Rectal smooth muscle tissue (tissue), 1 donor: ENCODE measurements at regions not wholly inside any gene's neighbourhood (a gene's known extent, or its start where the extent isn't known, plus 50 kb on each side); places are given as distances from the start of the nearest gene placed in this dataset.

Source experiments
- H3K27ac ChIP-seq: one replicate; pipeline ENCODE4 v1.7.0; 2013; ENCODE audit warnings: low read depth, low read length, inconsistent platforms
- H3K27me3 ChIP-seq: one replicate; pipeline ENCODE4 v1.7.0; 2013; ENCODE audit warnings: low read length; ENCODE audit not compliant: control insufficient read depth, insufficient read depth
- H3K36me3 ChIP-seq: one replicate; pipeline ENCODE4 v1.7.0; 2013; ENCODE audit warnings: low read length; ENCODE audit not compliant: control insufficient read depth, insufficient read depth
- H3K4me1 ChIP-seq: one replicate; pipeline ENCODE4 v1.7.0; 2013; ENCODE audit warnings: low read length; ENCODE audit not compliant: control insufficient read depth, insufficient read depth
- H3K4me3 ChIP-seq: one replicate; pipeline ENCODE4 v1.7.0; 2013; ENCODE audit warnings: low read length
- H3K9ac ChIP-seq: one replicate; pipeline ENCODE4 v1.7.0; 2013; ENCODE audit warnings: low read length

GRCh38 chr9:101795147-101795546, 56.7 kb upstream of the GRIN3A start:
- no peak overlapping the region for H3K9ac ChIP-seq
- no peaks in the 10 kb centered on the region for H3K36me3 ChIP-seq
- H3K27me3 ChIP-seq: no peaks in the 10 kb centered on the region
- H3K4me1 ChIP-seq: no peaks in the 10 kb centered on the region
- no peak overlapping the region for H3K27ac ChIP-seq
- H3K4me3 ChIP-seq: no peak overlapping the region

GRCh38 chr9:101792475-101792874, 54.0 kb upstream of the GRIN3A start:
- Histone ChIP-seq H3K27me3 (no peaks in the 10 kb centered on the region), H3K4me3 (no peak overlapping the region), H3K9ac (no peak overlapping the region), H3K4me1 (no peaks in the 10 kb centered on the region), H3K36me3 (no peaks in the 10 kb centered on the region), H3K27ac (no peak overlapping the region)

GRCh38 chr9:101791938-101792337, 53.5 kb upstream of the GRIN3A start:
- no peaks in the 10 kb centered on the region for H3K36me3 ChIP-seq
- H3K4me1 ChIP-seq: no peaks in the 10 kb centered on the region

GRCh38 chr9:101791533-101791932, 53.1 kb upstream of the GRIN3A start:
- Histone ChIP-seq H3K27me3 (no peaks in the 10 kb centered on the region), H3K9ac (no peak overlapping the region), H3K27ac (no peak overlapping the region), H3K4me3 (no peak overlapping the region), H3K4me1 (no peaks in the 10 kb centered on the region), H3K36me3 (no peaks in the 10 kb centered on the region)

More at GRCh38 chr9:101791938-101792337, 53.5 kb upstream of the GRIN3A start:
- no peak overlapping the region for H3K9ac ChIP-seq
- H3K27me3 ChIP-seq: no peaks in the 10 kb centered on the region
- no peak overlapping the region for H3K27ac ChIP-seq
- H3K4me3 ChIP-seq: no peak overlapping the region
